ENCODE measurements at regions not wholly inside any gene's neighbourhood (a gene's known extent, or its start where the extent isn't known, plus 50 kb on each side); places are given as distances from the start of the nearest gene placed in this dataset.

- FAIRE-seq (no peak), DNase-seq (ENCODE audit: insufficient read length, low spot score) (no peak)
- TF ChIP-seq PAX5 (IDR thresholded peaks at IDR 0.05; ENCODE audit: insufficient read depth, low read length, severe bottlenecking): no peak
- TF ChIP-seq SPI1 (IDR thresholded peaks at IDR 0.05; ENCODE audit: low read depth, low read length): no peak
- no peak for TF ChIP-seq TAF1 (IDR thresholded peaks at IDR 0.05; ENCODE audit: low read depth, low read length)
- TF ChIP-seq POLR2A (IDR thresholded peaks at IDR 0.05; ENCODE audit: low read depth, low read length): no peak
- no peak for TF ChIP-seq POU2F2 (IDR thresholded peaks at IDR 0.05; ENCODE audit: low read depth, low read length)
- no peak for TF ChIP-seq POLR2AphosphoS5 (IDR thresholded peaks at IDR 0.05; ENCODE audit: low read depth, low read length)
Measured at GRCh38 chr6:117145940-117146339, 119.4 kb upstream of the VGLL2 start.

- no peak for FAIRE-seq
- TF ChIP-seq TAF1 (IDR thresholded peaks at IDR 0.05; ENCODE audit: low read depth, low read length): no peak
- no peak for TF ChIP-seq POLR2AphosphoS5 (IDR thresholded peaks at IDR 0.05; ENCODE audit: low read depth, low read length)
- TF ChIP-seq SPI1 (IDR thresholded peaks at IDR 0.05; ENCODE audit: low read depth, low read length): no peak
- no peak for TF ChIP-seq POU2F2 (IDR thresholded peaks at IDR 0.05; ENCODE audit: low read depth, low read length)
- TF ChIP-seq POLR2A (IDR thresholded peaks at IDR 0.05; ENCODE audit: low read depth, low read length): no peak
- no peak for TF ChIP-seq PAX5 (IDR thresholded peaks at IDR 0.05; ENCODE audit: insufficient read depth, low read length, severe bottlenecking)
Measured at GRCh38 chr6:117149324-117149723, 116.0 kb upstream of the VGLL2 start.

GRCh38 chr6:117156741-117157140 lies 108.6 kb upstream of the VGLL2 start:
- DNase-seq (ENCODE audit: insufficient read length, low spot score) (no peak), FAIRE-seq (no peak)
- TF ChIP-seq POLR2A (IDR thresholded peaks at IDR 0.05; ENCODE audit: low read depth, low read length): no peak
- no peak for TF ChIP-seq POU2F2 (IDR thresholded peaks at IDR 0.05; ENCODE audit: low read depth, low read length)
- TF ChIP-seq PAX5 (IDR thresholded peaks at IDR 0.05; ENCODE audit: insufficient read depth, low read length, severe bottlenecking): no peak
- TF ChIP-seq POLR2AphosphoS5 (IDR thresholded peaks at IDR 0.05; ENCODE audit: low read depth, low read length): no peak
- TF ChIP-seq TAF1 (IDR thresholded peaks at IDR 0.05; ENCODE audit: low read depth, low read length): no peak
- no peak for TF ChIP-seq SPI1 (IDR thresholded peaks at IDR 0.05; ENCODE audit: low read depth, low read length)

More at GRCh38 chr6:117149324-117149723, 116.0 kb upstream of the VGLL2 start:
- no peak for DNase-seq (ENCODE audit: insufficient read length, low spot score)

GRCh38 chr6:117157448-117157847 lies 107.9 kb upstream of the VGLL2 start:
- FAIRE-seq: no peak
- no peak for DNase-seq (ENCODE audit: insufficient read length, low spot score)
- TF ChIP-seq POLR2AphosphoS5 (IDR thresholded peaks at IDR 0.05; ENCODE audit: low read depth, low read length) (no peak), POU2F2 (IDR thresholded peaks at IDR 0.05; ENCODE audit: low read depth, low read length) (no peak), POLR2A (IDR thresholded peaks at IDR 0.05; ENCODE audit: low read depth, low read length) (no peak), TAF1 (IDR thresholded peaks at IDR 0.05; ENCODE audit: low read depth, low read length) (no peak), SPI1 (IDR thresholded peaks at IDR 0.05; ENCODE audit: low read depth, low read length) (no peak), PAX5 (IDR thresholded peaks at IDR 0.05; ENCODE audit: insufficient read depth, low read length, severe bottlenecking) (no peak)

GRCh38 chr6:117165911-117166499 lies 99.4 kb upstream of the VGLL2 start:
- DNase-seq (ENCODE audit: insufficient read length, low spot score): no peak
- no peak for FAIRE-seq
- no peak for TF ChIP-seq TAF1 (IDR thresholded peaks at IDR 0.05; ENCODE audit: low read depth, low read length)
- TF ChIP-seq POU2F2 (IDR thresholded peaks at IDR 0.05; ENCODE audit: low read depth, low read length): no peak
- no peak for TF ChIP-seq POLR2AphosphoS5 (IDR thresholded peaks at IDR 0.05; ENCODE audit: low read depth, low read length)
- TF ChIP-seq POLR2A (IDR thresholded peaks at IDR 0.05; ENCODE audit: low read depth, low read length): no peak
- TF ChIP-seq PAX5 (IDR thresholded peaks at IDR 0.05; ENCODE audit: insufficient read depth, low read length, severe bottlenecking): no peak
- no peak for TF ChIP-seq SPI1 (IDR thresholded peaks at IDR 0.05; ENCODE audit: low read depth, low read length)

GRCh38 chr6:117167520-117168271 lies 97.7 kb upstream of the VGLL2 start:
- FAIRE-seq: no peak
- no peak for TF ChIP-seq POLR2AphosphoS5 (IDR thresholded peaks at IDR 0.05; ENCODE audit: low read depth, low read length)
- TF ChIP-seq SPI1 (IDR thresholded peaks at IDR 0.05; ENCODE audit: low read depth, low read length): no peak
- no peak for TF ChIP-seq POU2F2 (IDR thresholded peaks at IDR 0.05; ENCODE audit: low read depth, low read length)
- no peak for TF ChIP-seq PAX5 (IDR thresholded peaks at IDR 0.05; ENCODE audit: insufficient read depth, low read length, severe bottlenecking)
- TF ChIP-seq POLR2A (IDR thresholded peaks at IDR 0.05; ENCODE audit: low read depth, low read length): no peak
- no peak for TF ChIP-seq TAF1 (IDR thresholded peaks at IDR 0.05; ENCODE audit: low read depth, low read length)
- DNase-seq (ENCODE audit: insufficient read length, low spot score): no peak

GRCh38 chr6:117168296-117169063 lies 96.9 kb upstream of the VGLL2 start:
- no peak for FAIRE-seq
- DNase-seq (ENCODE audit: insufficient read length, low spot score): no peak
- TF ChIP-seq TAF1 (IDR thresholded peaks at IDR 0.05; ENCODE audit: low read depth, low read length) (no peak), SPI1 (IDR thresholded peaks at IDR 0.05; ENCODE audit: low read depth, low read length) (no peak), PAX5 (IDR thresholded peaks at IDR 0.05; ENCODE audit: insufficient read depth, low read length, severe bottlenecking) (no peak)

- no peak for DNase-seq (ENCODE audit: insufficient read length, low spot score)
- FAIRE-seq: no peak
- TF ChIP-seq PAX5 (IDR thresholded peaks at IDR 0.05; ENCODE audit: insufficient read depth, low read length, severe bottlenecking) (no peak), SPI1 (IDR thresholded peaks at IDR 0.05; ENCODE audit: low read depth, low read length) (no peak), POLR2AphosphoS5 (IDR thresholded peaks at IDR 0.05; ENCODE audit: low read depth, low read length) (no peak)
Measured at GRCh38 chr6:117169064-117169665, 96.2 kb upstream of the VGLL2 start.

GRCh38 chr6:117169781-117170281 lies 95.5 kb upstream of the VGLL2 start:
- FAIRE-seq (no peak), DNase-seq (ENCODE audit: insufficient read length, low spot score) (no peak)
- TF ChIP-seq PAX5 (IDR thresholded peaks at IDR 0.05; ENCODE audit: insufficient read depth, low read length, severe bottlenecking): no peak
- no peak for TF ChIP-seq POU2F2 (IDR thresholded peaks at IDR 0.05; ENCODE audit: low read depth, low read length)

Data from GM12891 (cell line).